ENCODE measurements at regions not wholly inside any gene's neighbourhood (a gene's known extent, or its start where the extent isn't known, plus 50 kb on each side); places are given as distances from the start of the nearest gene placed in this dataset.

DNA sequence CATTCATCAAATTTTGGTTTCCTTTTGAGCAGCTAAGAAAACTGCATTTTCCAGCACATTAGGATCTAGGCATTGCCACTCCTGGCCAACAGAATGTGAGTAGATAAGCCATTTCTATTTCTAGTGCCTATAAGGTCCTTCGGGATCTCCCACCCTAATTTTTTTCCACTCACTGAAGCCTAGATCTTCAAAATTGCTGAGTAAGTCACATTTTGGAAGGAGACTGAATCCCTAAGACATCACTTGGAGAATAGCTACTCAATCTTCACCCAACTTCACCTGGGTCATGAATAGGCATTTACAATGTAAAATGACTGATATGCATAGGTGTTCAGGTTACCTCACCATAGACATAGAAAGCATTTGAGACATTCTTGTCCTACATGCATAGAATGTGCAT lies 548.1 kb upstream of the GYPC start:
- TF ChIP-seq ZNF274 (IDR thresholded peaks at IDR 0.05; ENCODE audit: low read depth, low read length) (no peak), SUZ12 (IDR thresholded peaks at IDR 0.05; ENCODE audit: extremely low read depth, insufficient read depth, insufficient read length) (no peak), YY1 (IDR thresholded peaks at IDR 0.05; ENCODE audit: insufficient read depth, insufficient read length) (no peak)
